ENCODE measurements at regions not wholly inside any gene's neighbourhood (a gene's known extent, or its start where the extent isn't known, plus 50 kb on each side); places are given as distances from the start of the nearest gene placed in this dataset.

GRCh38 chr4:138964716-138965426, 50.7 kb upstream of the NOCT start:
- in situ Hi-C loops (cut with HindIII; ENCODE audit: low pct_unique_long_range_greater_than_20kb, low sequenced_read_pairs), result no loop called here
- DNase-seq (ENCODE audit: low read depth), result no peak

GRCh38 chr4:138963412-138963811, 52.2 kb upstream of the NOCT start:
- in situ Hi-C loops (cut with HindIII; ENCODE audit: low pct_unique_long_range_greater_than_20kb, low sequenced_read_pairs), result no loop called here
- no peak for DNase-seq (ENCODE audit: low read depth)

- in situ Hi-C loops (cut with HindIII; ENCODE audit: low pct_unique_long_range_greater_than_20kb, low sequenced_read_pairs), result no loop called here
- DNase-seq (ENCODE audit: low read depth), result no peak
Measured at GRCh38 chr4:138961664-138962063, 53.9 kb upstream of the NOCT start.

GRCh38 chr4:138961129-138961528, 54.5 kb upstream of the NOCT start:
- in situ Hi-C loops (cut with HindIII; ENCODE audit: low pct_unique_long_range_greater_than_20kb, low sequenced_read_pairs), result no loop called here
- no peak for DNase-seq (ENCODE audit: low read depth)

GRCh38 chr4:138960175-138960710, 55.3 kb upstream of the NOCT start:
- in situ Hi-C loops (cut with HindIII; ENCODE audit: low pct_unique_long_range_greater_than_20kb, low sequenced_read_pairs), result no loop called here

GRCh38 chr4:138959097-138959815, 56.3 kb upstream of the NOCT start:
- DNase-seq (ENCODE audit: low read depth), result no peak
- in situ Hi-C loops (cut with HindIII; ENCODE audit: low pct_unique_long_range_greater_than_20kb, low sequenced_read_pairs), result no loop called here

More at GRCh38 chr4:138960175-138960710, 55.3 kb upstream of the NOCT start:
- DNase-seq (ENCODE audit: low read depth), result no peak

- in situ Hi-C loops (cut with HindIII; ENCODE audit: low pct_unique_long_range_greater_than_20kb, low sequenced_read_pairs), result no loop called here
- DNase-seq (ENCODE audit: low read depth), result no peak
Measured at GRCh38 chr4:138958519-138958918, 57.1 kb upstream of the NOCT start.

GRCh38 chr4:138957302-138957701, 58.3 kb upstream of the NOCT start:
- in situ Hi-C loops (cut with HindIII; ENCODE audit: low pct_unique_long_range_greater_than_20kb, low sequenced_read_pairs), result no loop called here
- DNase-seq (ENCODE audit: low read depth), result no peak

GRCh38 chr4:138954428-138954827, 61.2 kb upstream of the NOCT start:
- DNase-seq (ENCODE audit: low read depth), result no peak
- in situ Hi-C loops (cut with HindIII; ENCODE audit: low pct_unique_long_range_greater_than_20kb, low sequenced_read_pairs), result no loop called here

- in situ Hi-C loops (cut with HindIII; ENCODE audit: low pct_unique_long_range_greater_than_20kb, low sequenced_read_pairs), result no loop called here
- peak; percentile 38 for DNase-seq (ENCODE audit: low read depth)
Measured at GRCh38 chr4:138953961-138954371, 61.6 kb upstream of the NOCT start.

- DNase-seq (ENCODE audit: low read depth), result no peak
- in situ Hi-C loops (cut with HindIII; ENCODE audit: low pct_unique_long_range_greater_than_20kb, low sequenced_read_pairs), result no loop called here
Measured at GRCh38 chr4:138952411-138952810, 63.2 kb upstream of the NOCT start.

GRCh38 chr4:138951764-138952163, 63.8 kb upstream of the NOCT start:
- no peak for DNase-seq (ENCODE audit: low read depth)
- in situ Hi-C loops (cut with HindIII; ENCODE audit: low pct_unique_long_range_greater_than_20kb, low sequenced_read_pairs), result no loop called here

- in situ Hi-C loops (cut with HindIII; ENCODE audit: low pct_unique_long_range_greater_than_20kb, low sequenced_read_pairs), result no loop called here
- DNase-seq (ENCODE audit: low read depth), result no peak
Measured at GRCh38 chr4:138949866-138950265, 65.7 kb upstream of the NOCT start.

- in situ Hi-C loops (cut with HindIII; ENCODE audit: low pct_unique_long_range_greater_than_20kb, low sequenced_read_pairs), result no loop called here
- no peak for DNase-seq (ENCODE audit: low read depth)
Measured at GRCh38 chr4:138948918-138949317, 66.7 kb upstream of the NOCT start.

GRCh38 chr4:138946306-138946705, 69.3 kb upstream of the NOCT start:
- in situ Hi-C loops (cut with HindIII; ENCODE audit: low pct_unique_long_range_greater_than_20kb, low sequenced_read_pairs), result no loop called here
- no peak for DNase-seq (ENCODE audit: low read depth)

GRCh38 chr4:138945840-138946239, 69.7 kb upstream of the NOCT start:
- no peak for DNase-seq (ENCODE audit: low read depth)

GRCh38 chr4:138945401-138945800, 70.2 kb upstream of the NOCT start:
- no peak for DNase-seq (ENCODE audit: low read depth)
- in situ Hi-C loops (cut with HindIII; ENCODE audit: low pct_unique_long_range_greater_than_20kb, low sequenced_read_pairs), result no loop called here

More at GRCh38 chr4:138945840-138946239, 69.7 kb upstream of the NOCT start:
- in situ Hi-C loops (cut with HindIII; ENCODE audit: low pct_unique_long_range_greater_than_20kb, low sequenced_read_pairs), result no loop called here

- in situ Hi-C loops (cut with HindIII; ENCODE audit: low pct_unique_long_range_greater_than_20kb, low sequenced_read_pairs), result no loop called here
- DNase-seq (ENCODE audit: low read depth), result no peak
Measured at GRCh38 chr4:138943893-138944292, 71.7 kb upstream of the NOCT start.

- in situ Hi-C loops (cut with HindIII; ENCODE audit: low pct_unique_long_range_greater_than_20kb, low sequenced_read_pairs), result no loop called here
Measured at GRCh38 chr4:138941037-138941436, 74.5 kb upstream of the NOCT start.

GRCh38 chr4:138939960-138940359, 75.6 kb upstream of the NOCT start:
- no peak for DNase-seq (ENCODE audit: low read depth)
- in situ Hi-C loops (cut with HindIII; ENCODE audit: low pct_unique_long_range_greater_than_20kb, low sequenced_read_pairs), result no loop called here

More at GRCh38 chr4:138941037-138941436, 74.5 kb upstream of the NOCT start:
- no peak for DNase-seq (ENCODE audit: low read depth)
